ENCODE measurements at regions not wholly inside any gene's neighbourhood (a gene's known extent, or its start where the extent isn't known, plus 50 kb on each side); places are given as distances from the start of the nearest gene placed in this dataset.

GRCh38 chr2:212721026-212721451 is 182.4 kb upstream of the ERBB4 start:
- TF ChIP-seq CTCF (IDR thresholded peaks at IDR 0.05; ENCODE audit: insufficient read depth, low read length, poor library complexity, severe bottlenecking) (no peak), EZH2phosphoT487 (conservative IDR thresholded peaks at IDR 0.05; ENCODE audit: low read length) (no peak)
